Keratinocyte (primary cell): ENCODE measurements at regions not wholly inside any gene's neighbourhood (a gene's known extent, or its start where the extent isn't known, plus 50 kb on each side); places are given as distances from the start of the nearest gene placed in this dataset.

Experiments
- DNase-seq: peaks from one replicate; pipeline ENCODE4 v3.0.0-alpha.2; 2011; ENCODE audit warnings: low read depth, missing footprints, low spot score
- FAIRE-seq: peaks from 2 replicates; lab custom pipeline; 2011; peaks lifted over from hg19 to GRCh38; lab: Jason Lieb, UNC
- H2AFZ ChIP-seq: 2 replicates; pipeline ENCODE4 v1.6.0; 2012; ENCODE audit warnings: low read length, control low read depth, inconsistent platforms; ENCODE audit not compliant: control insufficient read depth
- H3K27ac ChIP-seq: 2 replicates; pipeline ENCODE4 v1.5.1; 2011; ENCODE audit warnings: low read length; ENCODE audit not compliant: control insufficient read depth, insufficient read depth
- H3K27me3 ChIP-seq: 3 replicates; pipeline ENCODE4 v1.6.0; 2011; ENCODE audit warnings: low read length; ENCODE audit not compliant: control insufficient read depth, insufficient read depth; ENCODE audit errors: extremely low read depth
- H3K36me3 ChIP-seq, 2 experiments: 2 replicates in 1 of 2; 3 replicates in 1 of 2; pipeline ENCODE4 v1.5.1; 2011; ENCODE audit warnings: low read length in 2 of 2, mild to moderate bottlenecking in 1 of 2; ENCODE audit not compliant: control insufficient read depth in 2 of 2, insufficient read depth in 2 of 2; ENCODE audit errors: extremely low read depth in 1 of 2
- H3K4me1 ChIP-seq: 3 replicates; pipeline ENCODE4 v1.5.1; 2011; ENCODE audit warnings: low read length; ENCODE audit not compliant: control insufficient read depth, insufficient read depth; ENCODE audit errors: extremely low read depth
- H3K4me2 ChIP-seq: 3 replicates; pipeline ENCODE4 v1.6.0; 2011; ENCODE audit warnings: low read depth, low read length; ENCODE audit not compliant: control insufficient read depth, insufficient read depth; ENCODE audit errors: extremely low read depth
- H3K4me3 ChIP-seq, 3 experiments: fragments of 200-600 bp in 1 of 3; sonication (generic) in 1 of 3; 2 replicates in 2 of 3; 3 replicates in 1 of 3; pipeline ENCODE4 v1.5.1; 2011 to 2016; ENCODE audit warnings: low read length in 3 of 3, mild to moderate bottlenecking in 3 of 3, control low read depth in 2 of 3, inconsistent platforms in 1 of 3, low read depth in 1 of 3, mixed read lengths in 1 of 3, mixed run types in 1 of 3, moderate library complexity in 1 of 3; ENCODE audit not compliant: control insufficient read depth in 2 of 3, insufficient read depth in 2 of 3; ENCODE audit errors: extremely low read depth in 1 of 3
- H3K79me2 ChIP-seq: 2 replicates; pipeline ENCODE4 v1.6.0; 2012; ENCODE audit warnings: low read length; ENCODE audit not compliant: control insufficient read depth, insufficient read depth
- H3K9ac ChIP-seq: 3 replicates; pipeline ENCODE4 v1.6.0; 2011; ENCODE audit warnings: low read length; ENCODE audit not compliant: control insufficient read depth, insufficient read depth; ENCODE audit errors: extremely low read depth
- H3K9me1 ChIP-seq: 3 replicates; pipeline ENCODE4 v1.6.0; 2011; ENCODE audit warnings: low read length; ENCODE audit not compliant: control insufficient read depth, insufficient read depth; ENCODE audit errors: extremely low read depth
- H3K9me3 ChIP-seq: 2 replicates; pipeline ENCODE4 v1.5.1; 2012; ENCODE audit warnings: low read depth, low read length; ENCODE audit not compliant: control insufficient read depth
- H4K20me1 ChIP-seq: 3 replicates; pipeline ENCODE4 v1.6.0; 2011; ENCODE audit warnings: low read length; ENCODE audit not compliant: control insufficient read depth, insufficient read depth; ENCODE audit errors: extremely low read depth
- EZH2 ChIP-seq: IDR thresholded peaks from one replicate; pipeline ENCODE4 v1.6.1; 2012; ENCODE audit warnings: inconsistent platforms, mild to moderate bottlenecking, low read length, moderate library complexity
- dilution Hi-C: fragments of 300-500 bp; cut with MboI; formaldehyde crosslinking; loops from one replicate; pipeline ENCODE4 v1.7.0; 2020; ENCODE audit warnings: low sequenced_read_pairs; ENCODE audit not compliant: extremely low pct_ligation_motif_present
- TF ChIP-seq, protein P1 (sequence below), 3 experiments: IDR thresholded peaks in 1 of 3; conservative IDR thresholded peaks in 1 of 3; optimal IDR thresholded peaks in 1 of 3; 2 replicates in 2 of 3; 3 replicates in 1 of 3; pipeline versions ENCODE3 to v1.5.1; 2011; ENCODE audit warnings: low read length in 3 of 3, mild to moderate bottlenecking in 3 of 3, moderate library complexity in 2 of 3, control low read depth in 1 of 3, inconsistent platforms in 1 of 3; ENCODE audit not compliant: insufficient read depth in 2 of 3; ENCODE audit errors: extremely low read depth in 1 of 3

- H3K9me1 ChIP-seq: no peaks in the 10 kb centered on the region
- DNase-seq (no peak), FAIRE-seq (no peak)
- no peaks in the 10 kb centered on the region for H3K27me3 ChIP-seq
- no peak overlapping the region for H3K27ac ChIP-seq
- no peak overlapping the region for H3K4me3 ChIP-seq
- no peaks in the 10 kb centered on the region for H3K9me3 ChIP-seq
- no peaks in the 10 kb centered on the region for H4K20me1 ChIP-seq
- dilution Hi-C loops: no loop called here
- TF ChIP-seq, protein P1, sequence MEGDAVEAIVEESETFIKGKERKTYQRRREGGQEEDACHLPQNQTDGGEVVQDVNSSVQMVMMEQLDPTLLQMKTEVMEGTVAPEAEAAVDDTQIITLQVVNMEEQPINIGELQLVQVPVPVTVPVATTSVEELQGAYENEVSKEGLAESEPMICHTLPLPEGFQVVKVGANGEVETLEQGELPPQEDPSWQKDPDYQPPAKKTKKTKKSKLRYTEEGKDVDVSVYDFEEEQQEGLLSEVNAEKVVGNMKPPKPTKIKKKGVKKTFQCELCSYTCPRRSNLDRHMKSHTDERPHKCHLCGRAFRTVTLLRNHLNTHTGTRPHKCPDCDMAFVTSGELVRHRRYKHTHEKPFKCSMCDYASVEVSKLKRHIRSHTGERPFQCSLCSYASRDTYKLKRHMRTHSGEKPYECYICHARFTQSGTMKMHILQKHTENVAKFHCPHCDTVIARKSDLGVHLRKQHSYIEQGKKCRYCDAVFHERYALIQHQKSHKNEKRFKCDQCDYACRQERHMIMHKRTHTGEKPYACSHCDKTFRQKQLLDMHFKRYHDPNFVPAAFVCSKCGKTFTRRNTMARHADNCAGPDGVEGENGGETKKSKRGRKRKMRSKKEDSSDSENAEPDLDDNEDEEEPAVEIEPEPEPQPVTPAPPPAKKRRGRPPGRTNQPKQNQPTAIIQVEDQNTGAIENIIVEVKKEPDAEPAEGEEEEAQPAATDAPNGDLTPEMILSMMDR (optimal IDR thresholded peaks at IDR 0.05 in 1 of 3, IDR thresholded peaks at IDR 0.05 in 1 of 3, conservative IDR thresholded peaks at IDR 0.05 in 1 of 3; ENCODE audit: extremely low read depth in 1 of 3, insufficient read depth in 2 of 3, low read length in 3 of 3): no peak
- no peak for TF ChIP-seq EZH2
- no peak overlapping the region for H3K9ac ChIP-seq
- no peaks in the 10 kb centered on the region for H3K36me3 ChIP-seq
- H3K4me2 ChIP-seq: no peak overlapping the region
- H3K4me1 ChIP-seq: no peaks in the 10 kb centered on the region
- H3K79me2 ChIP-seq: no peaks in the 10 kb centered on the region
- H2AFZ ChIP-seq: no peak overlapping the region
Measured at GRCh38 chr13:73777134-73777533, 357.1 kb downstream of the KLF12 start.

- H2AFZ ChIP-seq: no peak overlapping the region
- H3K4me1 ChIP-seq: no peaks in the 10 kb centered on the region
- DNase-seq: no peak
- no peak for TF ChIP-seq EZH2
- TF ChIP-seq, protein P1 (optimal IDR thresholded peaks at IDR 0.05 in 1 of 3, IDR thresholded peaks at IDR 0.05 in 1 of 3, conservative IDR thresholded peaks at IDR 0.05 in 1 of 3; ENCODE audit: extremely low read depth in 1 of 3, insufficient read depth in 2 of 3, low read length in 3 of 3): no peak
- H3K9ac ChIP-seq: no peak overlapping the region
- H3K4me2 ChIP-seq: no peak overlapping the region
- no peaks in the 10 kb centered on the region for H3K9me1 ChIP-seq
- no peak overlapping the region for H3K4me3 ChIP-seq
- H3K9me3 ChIP-seq: no peaks in the 10 kb centered on the region
- H3K27me3 ChIP-seq: no peaks in the 10 kb centered on the region
- H3K27ac ChIP-seq: no peak overlapping the region
- dilution Hi-C loops: no loop called here
- H4K20me1 ChIP-seq: no peaks in the 10 kb centered on the region
- FAIRE-seq: no peak
- no peaks in the 10 kb centered on the region for H3K79me2 ChIP-seq
- no peaks in the 10 kb centered on the region for H3K36me3 ChIP-seq
Measured at GRCh38 chr13:73776151-73776785, 357.9 kb downstream of the KLF12 start.
